Calu3 (cell line): ENCODE measurements at regions not wholly inside any gene's neighbourhood (a gene's known extent, or its start where the extent isn't known, plus 50 kb on each side); places are given as distances from the start of the nearest gene placed in this dataset.
"Not testable (repeated sequence)": the region's sequence is repeated elsewhere in the genome, so short reads cannot be mapped to it uniquely, and the experiment has no call there.

Experiments used
- BruUV-seq: library from RNA; stranded (reverse); fragments of 400-500 nt; replicated peaks from 2 replicates; lab custom pipeline; 2021; lab: Mats Ljungman, UMichigan
- CTCF ChIA-PET: fragments of 300-600 bp; sonication (Branson Sonifier 250); formaldehyde crosslinking; loops from one replicate; lab custom pipeline; 2022; ENCODE audit warnings: antibody characterized with exemption; lab: Charles Lee
- DNase-seq: peaks from one replicate; pipeline ENCODE4 v3.0.0; 2022
- H3K27ac Mint-ChIP-seq: one replicate; pipeline ENCODE4 v1.8.0; 2022; ENCODE audit warnings: mixed read lengths; ENCODE audit not compliant: unreplicated experiment
- H3K27me3 Mint-ChIP-seq: one replicate; pipeline ENCODE4 v1.8.0; 2022; ENCODE audit warnings: mixed read lengths; ENCODE audit not compliant: unreplicated experiment
- H3K36me3 Mint-ChIP-seq: one replicate; pipeline ENCODE4 v1.8.0; 2022; ENCODE audit warnings: mild to moderate bottlenecking, moderate library complexity, mixed read lengths; ENCODE audit not compliant: insufficient read depth, unreplicated experiment
- H3K4me1 Mint-ChIP-seq: one replicate; pipeline ENCODE4 v1.8.0; 2022; ENCODE audit warnings: mild to moderate bottlenecking, low read depth, mixed read lengths; ENCODE audit not compliant: unreplicated experiment
- H3K4me3 Mint-ChIP-seq: one replicate; pipeline ENCODE4 v1.8.0; 2022; ENCODE audit warnings: mild to moderate bottlenecking, low read depth, moderate library complexity, mixed read lengths; ENCODE audit not compliant: unreplicated experiment
- H3K9me3 Mint-ChIP-seq: one replicate; pipeline ENCODE4 v1.8.0; 2022; ENCODE audit warnings: low read depth, mixed read lengths; ENCODE audit not compliant: unreplicated experiment
- CTCF ChIP-seq: fragments of 200-600 bp; IDR thresholded peaks from one replicate; pipeline ENCODE4 v1.8.0; 2022; ENCODE audit warnings: antibody characterized with exemption; ENCODE audit not compliant: unreplicated experiment
- intact Hi-C: fragments of 100-400 bp; cut with micrococcal nuclease; formaldehyde crosslinking; loops from one replicate; pipeline ENCODE4 v1.10.0; 2022; ENCODE audit not compliant: unreplicated experiment

DNA sequence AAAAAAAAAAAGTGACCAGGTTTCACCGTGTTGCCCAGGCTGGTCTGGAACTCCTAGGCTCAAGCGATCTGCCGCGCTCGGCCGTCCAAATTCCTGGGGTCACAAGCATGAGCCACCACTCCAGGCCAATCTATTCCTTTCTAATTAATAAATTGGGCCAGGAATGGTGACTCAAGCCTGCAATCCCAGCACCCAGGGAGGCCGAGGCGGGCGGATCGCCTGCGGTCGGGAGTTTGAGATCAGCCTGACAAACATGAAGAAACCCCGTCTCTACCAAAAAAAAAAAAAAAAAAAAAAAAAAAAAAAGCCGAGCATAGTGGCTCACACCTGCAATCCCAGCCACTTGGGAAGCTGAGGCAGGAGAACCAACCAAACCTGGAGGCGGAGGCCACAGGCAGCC lies 100.0 kb upstream of the FAN1 start:
- CTCF ChIA-PET, H3K4me1 Mint-ChIP-seq, H3K36me3 Mint-ChIP-seq, H3K4me3 Mint-ChIP-seq, H3K27me3 Mint-ChIP-seq, BruUV-seq, H3K9me3 Mint-ChIP-seq, intact Hi-C loops, DNase-seq, H3K27ac Mint-ChIP-seq: not testable (repeated sequence)

GRCh38 chr15:30816430-30816829 lies 87.3 kb upstream of the FAN1 start:
- Mint-ChIP-seq H3K9me3 (no peaks in the 10 kb centered on the region), H3K27me3 (no peaks in the 10 kb centered on the region), H3K4me3 (no peak overlapping the region), H3K4me1 (no peaks in the 10 kb centered on the region), H3K27ac (no peak overlapping the region), H3K36me3 (no peaks in the 10 kb centered on the region)
- intact Hi-C loops: no loop called here
- CTCF ChIA-PET: no interaction called here
- TF ChIP-seq CTCF: no peak
- no TSS peak for BruUV-seq
- no peak for DNase-seq

- H3K4me3 Mint-ChIP-seq, H3K36me3 Mint-ChIP-seq, DNase-seq, intact Hi-C loops, H3K27ac Mint-ChIP-seq, H3K9me3 Mint-ChIP-seq, BruUV-seq, H3K27me3 Mint-ChIP-seq, H3K4me1 Mint-ChIP-seq, CTCF ChIA-PET: not testable (repeated sequence)
Observed at GRCh38 chr15:30823068-30823813, 80.5 kb upstream of the FAN1 start.

- no peak for TF ChIP-seq CTCF
- intact Hi-C loops: no loop called here
- BruUV-seq: no TSS peak
- no peaks in the 10 kb centered on the region for H3K27me3 Mint-ChIP-seq
- no peak overlapping the region for H3K27ac Mint-ChIP-seq
- H3K9me3 Mint-ChIP-seq: no peaks in the 10 kb centered on the region
- CTCF ChIA-PET: no interaction called here
- H3K4me1 Mint-ChIP-seq: no peaks in the 10 kb centered on the region
- H3K4me3 Mint-ChIP-seq: no peak overlapping the region
- no peaks in the 10 kb centered on the region for H3K36me3 Mint-ChIP-seq
- no peak for DNase-seq
Observed at GRCh38 chr15:30824518-30825195, 79.1 kb upstream of the FAN1 start.

GRCh38 chr15:30827625-30828303 lies 76.0 kb upstream of the FAN1 start:
- Mint-ChIP-seq H3K27ac (no peak overlapping the region), H3K9me3 (no peaks in the 10 kb centered on the region)

GRCh38 chr15:30828304-30828639 lies 75.4 kb upstream of the FAN1 start:
- CTCF ChIA-PET, H3K9me3 Mint-ChIP-seq, H3K36me3 Mint-ChIP-seq, H3K4me1 Mint-ChIP-seq, intact Hi-C loops, H3K4me3 Mint-ChIP-seq, BruUV-seq, H3K27ac Mint-ChIP-seq, DNase-seq, H3K27me3 Mint-ChIP-seq: not testable (repeated sequence)

More at GRCh38 chr15:30827625-30828303, 76.0 kb upstream of the FAN1 start:
- intact Hi-C loops: no loop called here
- Mint-ChIP-seq H3K4me1 (no peaks in the 10 kb centered on the region), H3K4me3 (no peak overlapping the region), H3K36me3 (no peaks in the 10 kb centered on the region), H3K27me3 (no peaks in the 10 kb centered on the region)
- no peak for TF ChIP-seq CTCF
- CTCF ChIA-PET: interaction anchor here (0.6 kb wide), 1 partner anchor 9 kb away, joined by 3 read pairs; no protein-coding TSS in a partner anchor
- no TSS peak for BruUV-seq
- no peak for DNase-seq
